Endothelial cell of umbilical vein (primary cell): ENCODE measurements at regions not wholly inside any gene's neighbourhood (a gene's known extent, or its start where the extent isn't known, plus 50 kb on each side); places are given as distances from the start of the nearest gene placed in this dataset.

ENCODE experiments used
- BruUV-seq: library from RNA; stranded (reverse); fragments of 400-500 nt; replicated peaks from 2 replicates; lab custom pipeline; 2021; lab: Mats Ljungman, UMichigan
- CTCF ChIA-PET: fragments of 300-600, 350-600 bp; sonication (Branson Sonifier 250); formaldehyde crosslinking; loops from one replicate; lab custom pipeline; 2021; ENCODE audit warnings: antibody characterized with exemption, inconsistent platforms; lab: Charles Lee
- POLR2A ChIA-PET: fragments of 300-600, 350-600 bp; sonication (Branson Sonifier 250); formaldehyde crosslinking; loops from one replicate; lab custom pipeline; 2021; ENCODE audit warnings: antibody characterized with exemption, inconsistent platforms; lab: Charles Lee
- DNase-seq: peaks from one replicate; pipeline ENCODE4 v3.0.0-alpha.2; 2011; ENCODE audit warnings: low read depth, low spot score
- FAIRE-seq: peaks from 2 replicates; lab custom pipeline; 2011; peaks lifted over from hg19 to GRCh38; lab: Jason Lieb, UNC
- H2AFZ ChIP-seq: 2 replicates; pipeline ENCODE4 v1.6.0; 2012; ENCODE audit warnings: low read depth, low read length, control low read depth, inconsistent platforms
- H3K27ac ChIP-seq: 2 replicates; pipeline ENCODE4 v1.5.1; 2011; ENCODE audit warnings: low read depth, mild to moderate bottlenecking, control low read depth, low read length, moderate library complexity; ENCODE audit not compliant: insufficient read depth
- H3K27me3 ChIP-seq, 2 experiments: 2 replicates each; pipeline versions ENCODE4 v1.6.0 to v1.6.1; 2011; ENCODE audit warnings: low read length in 2 of 2, mixed read lengths in 1 of 2; ENCODE audit not compliant: control insufficient read depth in 2 of 2, insufficient read depth in 2 of 2
- H3K36me3 ChIP-seq, 2 experiments: 2 replicates in 1 of 2; 3 replicates in 1 of 2; pipeline ENCODE4 v1.5.1; 2011; ENCODE audit warnings: low read length in 2 of 2, mild to moderate bottlenecking in 1 of 2, moderate library complexity in 1 of 2; ENCODE audit not compliant: control insufficient read depth in 2 of 2, insufficient read depth in 2 of 2; ENCODE audit errors: extremely low read depth in 1 of 2
- H3K4me1 ChIP-seq: 3 replicates; pipeline ENCODE4 v1.5.1; 2011; ENCODE audit warnings: mild to moderate bottlenecking, low read length; ENCODE audit not compliant: control insufficient read depth, insufficient read depth; ENCODE audit errors: extremely low read depth
- H3K4me2 ChIP-seq: 2 replicates; pipeline ENCODE4 v1.6.1; 2011; ENCODE audit warnings: low read length, control low read depth, mixed read lengths; ENCODE audit not compliant: insufficient read depth
- H3K4me3 ChIP-seq, 3 experiments: fragments of 200-600 bp in 1 of 3; sonication (generic), shearing (Covaris generic) in 1 of 3; replicated peaks in 1 of 3; 2 replicates each; pipeline ENCODE4 v1.5.1; 2011 to 2016; ENCODE audit warnings: control low read depth in 3 of 3, low read length in 3 of 3, mild to moderate bottlenecking in 2 of 3, inconsistent platforms in 1 of 3, low read depth in 1 of 3, moderate library complexity in 1 of 3; ENCODE audit not compliant: insufficient read depth in 1 of 3
- H3K79me2 ChIP-seq: 2 replicates; pipeline ENCODE4 v1.6.0; 2012; ENCODE audit warnings: low read length, inconsistent platforms; ENCODE audit not compliant: control insufficient read depth, insufficient read depth
- H3K9ac ChIP-seq: replicated peaks from 2 replicates; pipeline ENCODE3; 2011; ENCODE audit warnings: low read length, control low read depth; ENCODE audit not compliant: insufficient read depth; ENCODE audit errors: extremely low read depth
- H3K9me1 ChIP-seq: replicated peaks from 3 replicates; pipeline ENCODE4 v1.6.0; 2011; ENCODE audit warnings: mild to moderate bottlenecking, low read length; ENCODE audit not compliant: control insufficient read depth, insufficient read depth; ENCODE audit errors: extremely low read depth
- H3K9me3 ChIP-seq: replicated peaks from 2 replicates; pipeline ENCODE4 v1.5.1; 2012; ENCODE audit warnings: low read length, inconsistent platforms; ENCODE audit not compliant: control insufficient read depth, insufficient read depth
- H4K20me1 ChIP-seq: replicated peaks from 2 replicates; pipeline ENCODE3; 2011; ENCODE audit warnings: mild to moderate bottlenecking, low read length; ENCODE audit not compliant: control insufficient read depth, insufficient read depth; ENCODE audit errors: extremely low read depth
- EZH2 ChIP-seq: IDR thresholded peaks from 2 replicates; pipeline ENCODE4 v1.6.1; 2012; ENCODE audit warnings: borderline replicate concordance, low read depth, mild to moderate bottlenecking, moderate library complexity, low read length, inconsistent platforms; ENCODE audit not compliant: severe bottlenecking
- FOS ChIP-seq: IDR thresholded peaks from 2 replicates; pipeline ENCODE4 v1.6.1; 2011; ENCODE audit warnings: mild to moderate bottlenecking, low read length, moderate library complexity, borderline replicate concordance; ENCODE audit not compliant: insufficient read depth
- GATA2 ChIP-seq: IDR thresholded peaks from 2 replicates; pipeline ENCODE4 v1.7.0; 2011; ENCODE audit warnings: low read depth, mild to moderate bottlenecking, moderate library complexity, mixed read lengths, low read length; ENCODE audit not compliant: insufficient read length, insufficient read depth
- JUN ChIP-seq: IDR thresholded peaks from 2 replicates; pipeline ENCODE4 v1.6.1; 2011; ENCODE audit warnings: borderline replicate concordance, low read depth; ENCODE audit not compliant: insufficient read length, insufficient read depth
- MYC ChIP-seq: IDR thresholded peaks from one replicate; pipeline ENCODE4 v1.6.1; 2011; ENCODE audit warnings: mild to moderate bottlenecking, low read depth, low read length
- POLR2A ChIP-seq: IDR thresholded peaks from 2 replicates; pipeline ENCODE4 v1.6.1; 2012; ENCODE audit warnings: low read depth, mild to moderate bottlenecking, control low read depth, low read length
- POLR2AphosphoS5 ChIP-seq: IDR thresholded peaks from 2 replicates; pipeline ENCODE4 v1.6.1; 2012; ENCODE audit warnings: low read depth, mild to moderate bottlenecking, control low read depth, low read length, moderate library complexity; ENCODE audit not compliant: insufficient read depth
- dilution Hi-C: fragments of 300-500 bp; cut with MboI; formaldehyde crosslinking; loops from one replicate; pipeline ENCODE4 v1.15.0; 2019; ENCODE audit warnings: low sequenced_read_pairs; ENCODE audit not compliant: extremely low pct_ligation_motif_present
- intact Hi-C: fragments of 100-400 bp; cut with micrococcal nuclease; formaldehyde crosslinking; loops from one replicate; pipeline ENCODE4 v1.10.0; 2022
- TF ChIP-seq, protein P1 (sequence below): IDR thresholded peaks from 2 replicates; pipeline ENCODE4 v1.6.1; 2011; ENCODE audit not compliant: insufficient read depth, insufficient read length
- TF ChIP-seq, protein P2 (sequence below), 2 donors: IDR thresholded peaks; 1 replicate in 1 of 2; 2 replicates in 1 of 2; pipeline ENCODE4 v1.5.1; 2011; ENCODE audit warnings: low read length in 2 of 2, mild to moderate bottlenecking in 2 of 2, moderate library complexity in 2 of 2, control low read depth in 1 of 2, inconsistent platforms in 1 of 2, low read depth in 1 of 2; ENCODE audit not compliant: insufficient read depth in 1 of 2; ENCODE audit errors: extremely low read depth in 1 of 2

DNA sequence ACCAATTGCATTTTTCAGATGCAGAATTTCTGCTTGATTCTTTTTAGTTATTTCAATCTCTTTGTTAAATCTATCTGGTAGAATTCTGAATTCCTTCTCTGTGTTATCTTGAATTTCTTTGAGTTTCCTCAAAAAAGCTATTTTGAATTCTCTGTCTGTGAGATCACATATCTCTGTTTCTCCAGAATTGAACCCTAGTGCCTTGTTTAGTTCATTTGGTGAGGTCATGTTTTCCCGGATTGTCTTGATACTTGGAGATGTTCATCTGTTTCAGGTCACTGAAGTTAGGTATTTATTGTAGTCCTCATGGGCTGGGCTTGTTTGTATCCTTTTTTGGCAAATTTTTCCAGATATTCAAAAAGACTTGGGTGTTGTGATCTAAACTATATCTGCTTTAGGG, 202.9 kb upstream of the SERP2 start:
- intact Hi-C loops: no loop called here
- no peaks in the 10 kb centered on the region for H4K20me1 ChIP-seq
- FAIRE-seq (no peak), DNase-seq (no peak)
- no peaks in the 10 kb centered on the region for H3K27me3 ChIP-seq
- no peak overlapping the region for H3K4me2 ChIP-seq
- H3K27ac ChIP-seq: no peak overlapping the region
- H3K9ac ChIP-seq: no peak overlapping the region
- no peaks in the 10 kb centered on the region for H3K79me2 ChIP-seq
- dilution Hi-C loops: no loop called here
- H3K4me1 ChIP-seq: no peaks in the 10 kb centered on the region
- ChIA-PET POLR2A (no interaction called here), CTCF (no interaction called here)
- BruUV-seq: no TSS peak
- H3K36me3 ChIP-seq: no peaks in the 10 kb centered on the region
- H2AFZ ChIP-seq: no peak overlapping the region
- H3K4me3 ChIP-seq: no peak overlapping the region
- TF ChIP-seq, protein P1, sequence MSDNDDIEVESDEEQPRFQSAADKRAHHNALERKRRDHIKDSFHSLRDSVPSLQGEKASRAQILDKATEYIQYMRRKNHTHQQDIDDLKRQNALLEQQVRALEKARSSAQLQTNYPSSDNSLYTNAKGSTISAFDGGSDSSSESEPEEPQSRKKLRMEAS: no peak
- TF ChIP-seq FOS (no peak), EZH2 (no peak), GATA2 (no peak), MYC (no peak), JUN (no peak), POLR2A (no peak), POLR2AphosphoS5 (no peak)
- TF ChIP-seq, protein P2, sequence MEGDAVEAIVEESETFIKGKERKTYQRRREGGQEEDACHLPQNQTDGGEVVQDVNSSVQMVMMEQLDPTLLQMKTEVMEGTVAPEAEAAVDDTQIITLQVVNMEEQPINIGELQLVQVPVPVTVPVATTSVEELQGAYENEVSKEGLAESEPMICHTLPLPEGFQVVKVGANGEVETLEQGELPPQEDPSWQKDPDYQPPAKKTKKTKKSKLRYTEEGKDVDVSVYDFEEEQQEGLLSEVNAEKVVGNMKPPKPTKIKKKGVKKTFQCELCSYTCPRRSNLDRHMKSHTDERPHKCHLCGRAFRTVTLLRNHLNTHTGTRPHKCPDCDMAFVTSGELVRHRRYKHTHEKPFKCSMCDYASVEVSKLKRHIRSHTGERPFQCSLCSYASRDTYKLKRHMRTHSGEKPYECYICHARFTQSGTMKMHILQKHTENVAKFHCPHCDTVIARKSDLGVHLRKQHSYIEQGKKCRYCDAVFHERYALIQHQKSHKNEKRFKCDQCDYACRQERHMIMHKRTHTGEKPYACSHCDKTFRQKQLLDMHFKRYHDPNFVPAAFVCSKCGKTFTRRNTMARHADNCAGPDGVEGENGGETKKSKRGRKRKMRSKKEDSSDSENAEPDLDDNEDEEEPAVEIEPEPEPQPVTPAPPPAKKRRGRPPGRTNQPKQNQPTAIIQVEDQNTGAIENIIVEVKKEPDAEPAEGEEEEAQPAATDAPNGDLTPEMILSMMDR (IDR thresholded peaks at IDR 0.05; ENCODE audit: extremely low read depth in 1 of 2, insufficient read depth in 1 of 2, low read depth in 1 of 2, low read length in 2 of 2): no peak
- H3K9me3 ChIP-seq: no peaks in the 10 kb centered on the region
- H3K9me1 ChIP-seq: no peaks in the 10 kb centered on the region
